8988T (cell line): ENCODE measurements at regions not wholly inside any gene's neighbourhood (a gene's known extent, or its start where the extent isn't known, plus 50 kb on each side); places are given as distances from the start of the nearest gene placed in this dataset.
"Not testable (repeated sequence)": the region's sequence is repeated elsewhere in the genome, so short reads cannot be mapped to it uniquely, and the experiment has no call there.

Experiments
- DNase-seq: peaks from one replicate; pipeline ENCODE4 v3.0.0; 2011

DNA sequence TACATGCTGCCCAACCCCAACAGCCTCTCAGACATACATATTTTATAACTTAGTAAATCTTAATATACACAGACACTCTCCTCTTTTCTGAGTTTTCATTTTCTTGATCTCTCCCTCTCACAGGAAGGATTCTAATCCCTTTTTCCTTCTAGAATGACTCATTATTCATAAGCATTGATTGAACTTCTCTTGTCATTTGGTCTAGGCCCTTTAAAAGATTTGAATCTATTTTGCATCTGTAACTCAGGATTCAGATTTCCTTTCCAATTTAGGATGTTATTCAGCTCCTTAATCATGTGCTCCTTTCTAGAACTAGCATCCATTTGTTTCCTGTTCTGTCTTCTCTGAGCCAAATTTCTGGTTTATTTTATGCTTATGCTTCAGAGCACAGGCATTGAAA lies 624.5 kb upstream of the SGO1 start:
- no peak for DNase-seq

DNA sequence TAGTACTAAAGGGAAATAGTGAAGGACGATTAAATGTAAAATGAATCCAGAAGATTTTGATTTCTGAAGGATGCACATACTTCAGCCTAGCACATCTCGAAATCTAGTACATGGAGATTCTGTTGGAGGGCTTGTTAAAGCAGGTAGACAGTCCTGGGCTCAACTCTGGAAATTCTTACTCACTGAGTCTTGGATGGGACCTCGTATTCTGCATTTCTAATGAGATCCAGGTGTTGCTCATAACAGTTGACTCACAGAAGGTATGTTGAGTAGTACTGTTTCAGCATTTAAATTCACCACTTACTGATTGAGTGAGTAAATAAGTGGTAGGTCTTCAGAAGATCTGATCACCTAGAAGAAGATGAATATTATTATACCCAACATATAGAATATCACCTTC lies 623.4 kb upstream of the SGO1 start:
- no peak for DNase-seq

DNA sequence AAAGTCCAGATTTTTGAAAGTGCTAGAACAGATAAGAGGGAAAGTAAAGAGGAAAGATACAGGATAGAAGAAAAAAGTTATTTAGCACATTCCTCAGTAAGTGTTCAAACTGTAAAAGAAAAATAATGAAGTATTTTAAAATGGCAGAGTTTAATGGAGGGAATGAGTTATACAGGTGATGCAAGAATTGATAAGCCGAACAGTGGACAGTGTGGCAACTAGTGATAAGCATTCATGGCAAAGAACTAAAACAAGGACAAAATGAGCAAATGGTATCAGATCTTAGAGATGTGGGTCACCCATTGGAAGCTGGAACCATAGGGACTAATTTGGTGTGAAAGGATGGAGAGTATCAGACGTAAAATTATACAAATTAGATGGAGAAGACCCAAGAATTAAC lies 622.9 kb upstream of the SGO1 start:
- DNase-seq: no peak

- no peak for DNase-seq
These were observed 612.7 kb upstream of the SGO1 start for GRCh38 chr3:20798666-20799065.

DNA sequence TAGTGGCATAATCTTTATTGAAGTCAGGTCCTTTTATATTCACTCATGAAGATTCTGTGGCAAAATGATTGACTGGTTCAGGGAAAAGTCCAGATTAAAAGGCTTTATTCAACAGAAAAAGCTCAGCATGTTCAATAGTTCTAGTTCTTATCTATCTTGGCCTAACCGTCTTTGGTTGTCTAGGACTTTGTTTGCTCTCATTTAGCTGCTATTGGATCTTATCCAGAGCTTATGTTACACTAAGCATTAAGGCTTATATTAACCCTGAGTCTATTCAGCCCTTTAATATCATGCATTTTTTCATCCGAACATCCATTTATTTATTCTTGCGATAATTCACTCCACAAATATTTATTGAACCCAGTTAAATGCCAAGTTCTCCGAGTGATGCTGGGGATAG lies 601.0 kb upstream of the SGO1 start:
- no peak for DNase-seq

- DNase-seq: no peak
These were observed 590.7 kb upstream of the SGO1 start for GRCh38 chr3:20776692-20777091.

GRCh38 chr3:20776286-20776685 lies 590.3 kb upstream of the SGO1 start:
- no peak for DNase-seq

GRCh38 chr3:20773320-20773984 lies 587.4 kb upstream of the SGO1 start:
- no peak for DNase-seq

DNA sequence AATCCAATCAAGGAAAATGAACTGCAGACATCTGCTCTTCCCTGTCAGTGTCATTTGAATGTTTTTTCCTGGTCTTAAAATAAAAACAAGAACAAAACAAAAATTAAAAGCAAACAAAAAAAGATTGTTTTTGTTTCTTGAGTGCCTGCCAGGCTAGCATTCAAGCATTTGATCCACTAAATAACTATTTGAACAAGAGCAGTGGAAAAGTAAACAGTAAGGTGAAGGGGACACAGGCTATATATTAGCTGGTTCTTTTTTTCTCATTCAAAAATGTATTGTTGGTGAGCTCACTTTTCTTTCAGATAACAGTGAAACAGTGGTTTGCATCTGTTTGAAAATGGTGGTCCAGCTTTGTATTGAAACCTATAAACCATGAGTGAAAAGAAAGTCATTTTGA lies 586.9 kb upstream of the SGO1 start:
- DNase-seq: no peak

GRCh38 chr3:20769430-20769829 lies 583.4 kb upstream of the SGO1 start:
- DNase-seq: no peak

- no peak for DNase-seq
These were observed 575.0 kb upstream of the SGO1 start for GRCh38 chr3:20760981-20761380.

GRCh38 chr3:20752416-20752815 lies 566.4 kb upstream of the SGO1 start:
- no peak for DNase-seq

DNA sequence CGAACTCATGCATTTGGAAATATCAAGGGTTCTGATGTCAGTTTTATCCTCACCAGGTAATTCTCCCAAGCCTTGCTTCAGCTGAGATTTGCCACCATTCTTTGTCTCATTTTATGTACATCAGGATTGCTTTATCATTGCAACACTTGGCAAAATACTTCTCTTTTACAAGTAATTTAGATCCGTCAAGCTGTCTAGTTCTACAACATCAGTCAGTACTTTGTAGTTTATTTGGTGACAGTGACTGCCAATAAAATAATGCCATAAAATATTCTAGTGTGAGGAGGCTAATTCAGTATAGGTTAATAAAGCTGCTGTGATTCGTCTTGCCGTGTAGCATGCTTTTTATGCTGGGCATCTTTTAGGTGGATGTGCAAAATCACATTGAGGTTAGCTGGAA lies 565.3 kb upstream of the SGO1 start:
- no peak for DNase-seq

GRCh38 chr3:20747741-20748140 lies 561.7 kb upstream of the SGO1 start:
- no peak for DNase-seq

- DNase-seq: no peak
These were observed 557.7 kb upstream of the SGO1 start for GRCh38 chr3:20743553-20744321.

- DNase-seq: no peak
These were observed 557.0 kb upstream of the SGO1 start for GRCh38 chr3:20742903-20743552.

DNA sequence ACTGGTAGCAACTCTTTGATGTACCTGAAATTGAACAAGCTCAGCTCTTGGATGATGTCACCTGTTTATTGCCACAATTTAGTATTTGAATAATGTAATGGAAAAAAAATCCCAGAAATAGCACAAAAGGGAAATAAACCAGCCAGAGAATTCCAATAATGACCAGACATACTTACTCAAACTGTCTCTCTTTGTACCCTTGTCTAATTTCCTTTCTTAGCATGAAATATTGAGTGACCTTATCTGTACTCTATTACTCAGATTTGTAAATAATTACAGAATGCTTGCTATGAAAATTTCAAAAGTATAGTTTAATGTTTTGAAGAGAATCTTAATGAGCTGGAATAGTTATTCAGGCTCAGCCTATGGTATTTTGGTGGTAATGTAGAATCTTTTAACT lies 555.4 kb upstream of the SGO1 start:
- no peak for DNase-seq

GRCh38 chr3:20739814-20740213 lies 553.8 kb upstream of the SGO1 start:
- DNase-seq: no peak

DNA sequence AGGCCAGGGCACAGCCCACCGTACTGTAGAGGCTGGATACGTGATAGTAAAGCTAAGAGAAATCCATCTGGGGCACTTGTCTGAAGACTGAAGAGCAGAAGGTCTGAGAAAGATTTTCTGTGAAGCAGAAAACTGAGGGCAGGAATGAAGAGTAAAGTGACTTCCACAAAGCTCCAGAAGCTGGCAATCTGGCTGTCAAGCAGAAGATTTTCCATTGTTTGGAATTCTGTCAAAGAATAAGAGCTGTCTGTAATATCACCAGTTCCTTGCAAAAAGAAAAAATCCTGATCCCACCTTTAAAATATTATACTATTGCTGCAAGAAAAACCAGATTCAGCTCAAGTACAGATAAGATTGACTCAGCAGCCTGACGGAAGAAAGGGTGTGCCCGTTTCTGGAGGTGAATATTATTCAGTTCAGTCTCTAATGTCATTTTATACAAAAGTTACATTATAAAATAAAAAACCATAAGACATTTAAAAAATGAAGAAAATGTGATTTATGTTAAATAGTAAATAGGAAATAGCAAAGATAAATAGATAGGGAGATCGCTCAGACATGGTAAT lies 550.4 kb upstream of the SGO1 start:
- DNase-seq: no peak

DNA sequence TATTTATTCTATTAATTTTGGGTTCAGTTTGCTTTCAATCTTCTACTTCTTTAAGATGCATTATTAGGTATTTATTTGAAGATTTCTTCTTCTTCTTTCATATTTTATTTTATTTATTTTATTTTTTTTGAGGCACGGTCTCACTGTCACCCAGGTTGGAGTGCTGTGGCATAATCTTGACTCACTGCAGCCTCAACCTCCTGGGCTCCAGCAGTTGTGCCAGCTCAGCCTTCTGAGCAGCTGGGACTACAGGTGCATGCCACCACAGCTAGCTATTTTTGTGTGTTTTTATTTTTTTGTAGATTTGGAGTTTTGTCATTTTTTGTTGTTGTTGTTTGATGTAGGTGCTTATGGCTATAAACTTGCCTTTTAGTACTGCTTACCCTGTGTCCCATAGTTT lies 543.2 kb upstream of the SGO1 start:
- DNase-seq: no peak

- no peak for DNase-seq
These were observed 540.8 kb upstream of the SGO1 start for GRCh38 chr3:20726786-20727185.

DNA sequence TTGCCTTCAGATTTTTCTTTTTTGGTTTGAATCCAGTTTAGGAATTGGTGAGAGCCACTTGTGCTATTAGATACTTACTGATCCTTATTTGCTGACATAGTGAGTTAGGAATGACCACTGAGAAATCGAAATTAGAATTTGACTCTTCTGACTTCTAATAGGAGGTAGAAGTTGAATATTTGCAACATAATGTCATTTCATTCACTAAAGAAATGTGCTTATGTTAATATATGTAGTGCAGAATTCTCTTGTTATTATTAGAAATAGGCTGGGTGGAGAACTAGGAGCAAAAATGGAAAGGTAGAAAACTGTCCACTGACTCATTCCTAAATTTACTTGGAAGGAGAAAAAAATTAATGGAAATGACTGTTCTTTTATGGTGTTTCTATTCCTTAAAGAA lies 538.2 kb upstream of the SGO1 start:
- DNase-seq: no peak

DNA sequence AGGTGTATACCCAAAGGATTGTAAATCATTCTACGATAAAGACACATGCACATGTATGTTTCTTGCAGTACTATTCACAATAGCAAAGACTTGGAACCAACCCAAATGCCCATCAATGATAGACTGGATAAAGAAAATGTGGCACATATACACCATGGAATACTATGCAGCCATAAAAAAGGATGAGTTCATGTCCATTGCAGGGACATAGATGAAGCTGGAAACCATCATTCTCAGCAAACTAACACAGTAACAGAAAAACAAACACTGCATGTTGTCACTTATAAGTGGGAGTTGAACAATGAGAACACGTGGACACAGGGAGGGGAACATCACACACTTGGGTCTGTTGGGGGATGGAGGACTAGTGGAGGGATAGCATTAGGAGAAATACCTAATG lies 530.4 kb upstream of the SGO1 start:
- DNase-seq: not testable (repeated sequence)

GRCh38 chr3:20701641-20702040 lies 515.6 kb upstream of the SGO1 start:
- no peak for DNase-seq
